Stimulated activated CD4-positive, alpha-beta T cell treated with anti-CD3 and anti-CD28 coated beads, Interleukin-15, amount 100 ng/mL, for 24 hours (primary cell): ENCODE measurements at regions not wholly inside any gene's neighbourhood (a gene's known extent, or its start where the extent isn't known, plus 50 kb on each side); places are given as distances from the start of the nearest gene placed in this dataset.

Experiments used
- DNase-seq: peaks from one replicate; pipeline ENCODE4 v3.0.0-alpha.2; 2020

DNA sequence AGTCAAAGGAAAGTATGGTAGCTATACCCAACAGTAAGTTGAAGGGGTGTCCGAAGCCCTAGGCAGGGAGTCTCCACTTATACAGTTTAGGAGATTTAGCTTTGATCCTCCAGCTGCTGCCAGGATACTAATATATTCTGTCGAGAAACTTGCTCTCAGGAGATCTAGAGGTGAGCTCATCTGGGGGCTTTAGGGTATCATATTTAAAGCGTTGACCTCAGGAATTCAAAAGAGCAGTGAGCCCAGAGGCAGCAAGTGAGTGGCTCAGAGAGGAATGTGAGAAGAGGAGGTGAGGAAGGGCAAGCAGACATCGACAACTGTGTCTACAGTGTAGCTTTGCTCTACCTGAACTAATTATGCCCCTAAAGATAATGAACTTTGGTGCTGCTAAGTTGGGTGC lies 245.1 kb upstream of the LRTM1 start:
- DNase-seq = no peak

DNA sequence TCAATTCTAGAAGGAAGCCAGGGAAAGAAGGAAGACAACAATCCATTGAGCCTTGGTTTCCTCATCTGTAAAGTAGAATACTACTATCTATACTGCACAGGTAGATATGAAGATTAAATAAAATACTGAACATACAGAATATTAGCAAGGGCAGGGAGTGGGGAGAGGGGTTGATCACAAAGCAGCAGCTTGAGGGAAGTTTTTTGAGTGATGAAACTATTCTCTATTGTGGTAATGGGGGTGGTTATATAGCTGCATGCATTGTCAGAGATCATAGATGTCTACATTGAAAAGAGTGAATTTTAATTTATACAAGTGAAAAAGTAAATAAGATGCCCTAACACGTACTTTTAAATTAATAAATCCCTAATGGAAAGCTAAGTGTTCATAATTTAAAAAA lies 242.6 kb upstream of the LRTM1 start:
- no peak for DNase-seq

DNA sequence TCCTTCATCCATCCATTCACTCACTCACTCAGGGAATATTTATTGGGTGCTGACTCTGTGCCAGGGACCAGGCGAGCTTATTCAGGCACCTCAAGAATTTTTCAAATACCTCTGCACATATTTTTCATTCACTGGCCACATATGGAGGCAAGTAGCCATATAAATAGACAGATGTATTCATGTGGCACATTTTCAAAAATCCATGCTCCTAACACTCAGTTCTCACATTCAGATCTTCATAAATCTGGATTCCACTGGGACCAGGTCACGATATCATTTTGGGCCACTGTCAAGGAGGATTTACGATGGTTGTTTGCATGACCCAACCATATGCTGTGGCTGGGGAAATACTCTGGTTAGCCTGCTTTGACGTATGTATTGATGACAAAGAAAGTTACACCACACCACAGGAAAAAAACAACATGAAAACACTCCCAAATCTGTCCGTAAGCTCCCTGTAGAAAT lies 241.8 kb upstream of the LRTM1 start:
- no peak for DNase-seq

DNA sequence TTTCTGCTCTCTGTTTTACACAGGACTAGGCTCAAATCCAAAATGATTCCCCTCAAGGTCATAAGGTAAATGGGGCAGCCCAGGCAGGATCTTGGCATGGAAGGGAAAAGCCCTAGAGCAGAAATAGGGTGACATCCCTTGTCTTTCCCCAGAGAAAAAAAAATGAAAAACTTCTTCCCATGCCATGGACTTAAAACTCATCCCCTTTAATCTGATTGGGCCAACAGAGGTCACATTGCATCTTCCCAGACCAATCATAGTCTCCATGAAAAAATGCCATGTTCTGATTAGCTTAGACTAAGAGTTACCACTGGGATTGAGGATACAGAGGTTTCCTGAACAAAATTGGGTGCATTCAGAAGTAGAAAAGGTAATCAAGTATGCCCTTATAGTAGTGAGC lies 241.3 kb upstream of the LRTM1 start:
- no peak for DNase-seq

DNA sequence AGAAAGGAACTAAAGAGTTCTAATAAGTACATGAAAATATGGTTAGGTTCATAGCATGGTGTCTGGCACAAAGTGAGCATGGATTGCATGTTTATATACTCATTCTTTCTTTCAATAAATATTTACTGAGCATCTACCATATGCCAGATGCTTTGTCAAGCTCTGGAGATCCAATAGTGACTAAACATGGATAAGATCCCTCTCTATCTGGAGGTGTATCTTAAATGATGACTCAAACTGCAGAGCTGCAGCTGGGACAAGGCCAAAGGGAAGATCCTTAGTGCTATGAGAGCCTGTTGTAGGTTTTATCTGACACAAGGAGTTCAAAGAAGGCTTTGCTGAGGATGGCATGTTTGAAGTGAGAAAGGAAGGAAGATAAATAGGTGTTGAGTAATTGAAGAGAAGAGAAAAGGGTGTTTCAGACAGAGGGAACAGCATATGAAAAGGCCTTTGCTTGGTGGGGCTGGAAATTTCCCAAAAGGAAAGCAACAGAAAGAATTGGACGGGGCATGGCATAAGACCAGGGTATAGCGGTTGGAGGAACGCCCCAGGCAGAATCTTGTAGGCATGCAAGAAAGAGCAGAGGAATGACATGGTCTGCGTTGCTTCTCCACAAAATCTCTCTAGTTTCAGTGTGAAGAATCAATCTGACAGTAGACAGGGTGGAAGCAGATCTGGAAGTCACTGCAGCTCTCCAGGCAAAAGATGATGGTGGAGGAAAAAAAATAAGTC lies 239.9 kb upstream of the LRTM1 start:
- no peak for DNase-seq

DNA sequence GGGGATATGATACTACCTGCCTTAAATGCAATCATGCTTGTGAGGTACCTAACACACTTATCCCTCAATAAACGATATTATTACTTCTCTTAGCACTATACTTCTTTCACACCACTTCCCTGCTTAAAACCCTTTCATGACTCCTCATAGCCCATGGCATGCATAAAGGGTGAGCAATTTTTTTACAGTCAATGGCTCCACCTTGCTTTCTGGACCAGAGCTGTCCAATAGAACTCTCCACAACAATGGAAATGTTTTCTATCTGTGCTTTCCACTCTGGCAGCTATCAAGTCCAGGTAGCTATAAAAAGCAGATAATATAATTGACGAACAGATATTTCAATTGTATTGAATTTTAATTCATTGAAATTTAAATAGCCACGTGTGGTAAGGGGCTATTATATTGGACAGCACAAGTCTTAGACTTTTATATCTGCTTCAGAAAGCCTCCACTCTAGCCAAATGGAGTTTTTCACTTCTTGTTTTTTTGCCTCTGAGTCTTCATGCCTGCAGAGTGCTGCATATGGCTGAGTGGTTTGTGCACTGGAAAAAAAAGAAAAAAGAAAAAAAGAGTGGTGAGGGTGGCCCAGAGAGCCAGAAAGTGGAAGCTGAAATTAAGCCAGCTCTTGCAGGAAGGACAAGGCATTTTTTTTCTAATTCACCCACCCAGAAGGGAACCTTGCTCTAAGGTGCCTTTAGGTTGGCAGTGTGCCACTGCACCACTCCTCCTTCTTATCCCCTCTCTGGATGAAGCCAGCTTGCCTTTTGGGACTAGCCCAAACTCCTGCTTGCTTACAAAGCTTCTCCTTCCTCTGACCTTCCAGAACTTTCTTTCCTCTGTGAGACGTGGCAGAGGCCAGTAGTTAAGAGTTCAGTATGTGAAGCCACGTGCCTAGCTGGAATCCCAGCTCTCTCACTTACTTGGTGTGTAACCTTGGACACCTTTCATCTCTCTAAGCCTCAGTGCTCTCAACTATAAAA lies 239.0 kb upstream of the LRTM1 start:
- no peak for DNase-seq

DNA sequence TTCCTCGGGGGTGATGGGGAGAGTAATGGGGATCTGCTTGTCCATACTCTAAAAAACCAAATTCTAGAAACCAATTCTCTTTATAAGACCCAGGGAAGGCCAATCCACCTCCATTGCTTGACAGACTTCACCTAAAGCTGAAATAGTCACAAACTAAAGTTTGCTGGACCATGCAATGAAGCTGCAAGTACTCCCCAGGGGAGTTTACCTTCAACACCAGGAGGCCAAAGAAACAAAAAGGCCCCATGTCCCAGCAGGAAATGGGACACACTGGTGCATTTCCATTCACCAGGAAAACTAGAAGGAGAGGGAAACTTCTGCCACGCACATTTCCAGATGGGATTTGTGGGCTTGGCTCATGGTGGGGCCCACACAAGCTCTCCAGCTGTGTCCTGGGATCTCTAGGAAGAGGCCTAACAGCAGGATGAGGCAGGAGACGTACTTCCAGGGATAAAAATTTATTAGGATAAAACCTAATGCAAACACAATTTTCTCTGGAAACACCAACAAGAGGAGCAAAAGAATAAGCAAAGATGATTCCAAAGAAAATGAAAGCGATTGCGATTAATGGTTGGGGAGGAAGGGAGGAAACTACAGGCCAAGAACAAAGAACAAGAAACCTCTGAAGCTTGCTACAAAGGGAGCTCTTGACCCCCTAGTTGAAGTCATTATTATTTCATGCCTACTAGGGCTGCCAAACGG lies 238.0 kb upstream of the LRTM1 start:
- DNase-seq = no peak

DNA sequence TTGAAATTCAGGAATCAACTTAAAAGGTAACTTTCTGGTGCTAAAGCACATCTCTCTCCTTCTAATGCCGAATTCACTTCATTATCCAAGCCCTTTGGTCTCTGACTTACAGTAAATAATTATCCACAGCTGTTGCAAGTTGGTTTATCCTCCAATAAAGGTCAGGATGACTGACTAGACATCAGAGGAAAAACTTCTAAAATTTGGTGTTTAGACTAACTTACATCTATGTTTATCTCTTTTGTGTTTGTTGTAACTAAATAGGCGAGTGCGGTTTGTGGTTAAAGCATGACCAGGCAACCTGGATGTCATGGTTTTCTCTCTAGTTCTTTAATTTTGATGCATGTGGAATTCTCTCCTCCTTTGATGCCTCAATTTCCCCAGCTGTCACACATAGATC lies 237.4 kb upstream of the LRTM1 start:
- DNase-seq = no peak

DNA sequence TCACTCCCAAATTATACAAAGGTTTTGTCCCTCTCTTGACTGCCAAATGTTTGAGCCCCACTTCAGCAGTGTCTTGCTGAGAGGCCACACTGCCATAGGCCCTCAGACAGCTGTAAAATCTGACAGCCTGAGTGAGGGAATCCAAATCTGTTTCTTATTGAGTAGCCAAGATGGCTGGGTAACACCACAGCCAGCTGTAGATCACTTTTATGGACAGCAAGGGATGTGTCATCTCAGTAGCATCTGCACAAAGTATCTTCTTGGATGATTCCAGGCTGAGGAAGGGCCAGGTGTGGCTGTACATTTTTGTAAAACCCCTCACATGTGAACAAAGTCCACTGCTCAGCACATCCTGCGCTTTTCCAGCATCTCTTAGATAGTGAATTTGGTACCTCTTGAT lies 237.0 kb upstream of the LRTM1 start:
- no peak for DNase-seq

DNA sequence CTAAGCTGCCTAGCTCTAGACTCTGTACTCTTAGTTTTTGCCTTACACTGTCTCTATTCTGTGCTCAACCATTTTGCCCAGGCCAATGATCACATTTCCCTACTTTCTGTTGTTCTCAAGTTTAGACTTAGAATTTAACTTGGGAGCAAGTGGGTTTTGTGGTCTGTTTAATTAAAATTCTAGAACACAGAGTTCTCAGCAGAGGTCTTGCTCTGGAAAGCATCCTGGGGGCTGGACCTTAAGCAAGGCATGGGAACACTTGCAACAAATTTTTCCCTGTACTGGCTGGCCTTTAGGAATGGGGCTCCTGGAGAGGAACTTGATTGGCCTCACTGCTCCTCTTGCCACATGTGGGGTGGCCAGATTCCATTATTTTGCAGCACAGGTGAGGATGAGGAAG lies 236.3 kb upstream of the LRTM1 start:
- DNase-seq = no peak

DNA sequence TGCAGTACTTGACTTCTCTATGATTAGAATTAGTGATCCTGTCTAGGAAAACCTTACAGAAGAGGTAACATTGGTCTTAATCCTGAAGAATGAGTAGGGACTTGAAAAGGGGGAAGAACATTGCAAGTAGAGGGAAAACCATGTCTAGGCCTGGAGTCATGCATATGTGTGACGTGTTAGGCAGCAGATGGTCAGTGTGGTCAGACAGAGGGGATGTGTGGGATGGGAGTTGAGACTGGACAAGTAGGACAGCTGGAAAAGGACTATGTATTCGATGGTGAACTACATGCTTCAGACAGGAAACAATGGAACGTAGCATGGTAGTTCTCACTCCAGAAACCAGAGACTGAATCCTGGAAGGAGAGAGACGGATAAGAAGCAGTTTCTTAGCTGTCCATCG lies 235.6 kb upstream of the LRTM1 start:
- DNase-seq = no peak

DNA sequence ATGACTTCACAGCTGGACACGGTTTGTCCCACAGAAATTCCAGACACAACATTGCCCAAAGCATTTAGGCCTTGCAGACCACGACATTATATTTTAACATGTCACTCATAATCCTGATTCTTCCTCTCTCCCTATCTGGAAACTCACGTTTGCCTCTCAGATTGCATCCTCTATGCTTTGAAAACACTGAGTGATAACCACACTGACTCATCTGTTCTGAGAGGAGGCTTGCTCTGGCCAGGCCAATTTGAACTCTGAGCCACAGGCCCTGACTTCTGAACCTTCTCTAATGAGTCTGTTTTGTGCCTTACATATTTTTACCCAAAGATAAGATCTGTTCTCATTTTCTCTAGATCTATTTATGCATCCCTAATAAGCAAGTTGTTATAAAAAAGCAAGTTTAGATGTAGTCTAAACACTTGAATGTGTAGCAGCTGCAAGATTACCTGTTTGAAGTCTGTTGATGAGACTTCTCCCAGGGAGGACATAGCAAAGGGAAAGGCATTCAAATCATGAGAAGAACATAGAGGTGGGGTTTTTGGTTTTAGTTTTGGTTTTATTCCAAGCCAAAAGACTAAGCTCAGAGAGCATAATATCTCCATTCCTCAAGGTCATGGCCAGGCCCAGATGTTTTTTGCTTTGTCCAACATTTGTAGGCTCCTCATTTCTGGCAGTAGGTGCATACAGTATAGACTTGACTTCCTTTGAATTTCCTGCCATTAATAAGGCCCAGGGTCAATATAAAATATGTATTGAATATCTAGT lies 234.4 kb upstream of the LRTM1 start:
- no peak for DNase-seq

DNA sequence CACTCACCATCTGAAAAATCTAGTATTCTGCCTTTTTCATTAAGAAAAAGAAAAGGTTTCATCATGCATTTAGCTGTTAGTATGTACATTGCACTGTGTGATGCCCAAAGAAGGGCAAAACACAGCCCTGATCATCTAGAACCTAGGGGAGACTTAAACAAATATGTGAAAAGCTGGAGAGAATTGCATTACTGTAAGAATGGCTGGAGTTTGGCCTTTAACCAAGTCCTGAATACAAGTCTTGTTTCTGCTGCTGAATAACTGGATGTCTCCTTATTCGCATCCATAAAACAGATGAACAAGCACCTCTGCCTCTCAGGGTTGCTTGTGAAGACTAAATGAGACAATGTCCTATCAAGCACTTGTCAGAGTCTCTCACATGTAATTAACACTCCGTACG lies 233.4 kb upstream of the LRTM1 start:
- DNase-seq = no peak

DNA sequence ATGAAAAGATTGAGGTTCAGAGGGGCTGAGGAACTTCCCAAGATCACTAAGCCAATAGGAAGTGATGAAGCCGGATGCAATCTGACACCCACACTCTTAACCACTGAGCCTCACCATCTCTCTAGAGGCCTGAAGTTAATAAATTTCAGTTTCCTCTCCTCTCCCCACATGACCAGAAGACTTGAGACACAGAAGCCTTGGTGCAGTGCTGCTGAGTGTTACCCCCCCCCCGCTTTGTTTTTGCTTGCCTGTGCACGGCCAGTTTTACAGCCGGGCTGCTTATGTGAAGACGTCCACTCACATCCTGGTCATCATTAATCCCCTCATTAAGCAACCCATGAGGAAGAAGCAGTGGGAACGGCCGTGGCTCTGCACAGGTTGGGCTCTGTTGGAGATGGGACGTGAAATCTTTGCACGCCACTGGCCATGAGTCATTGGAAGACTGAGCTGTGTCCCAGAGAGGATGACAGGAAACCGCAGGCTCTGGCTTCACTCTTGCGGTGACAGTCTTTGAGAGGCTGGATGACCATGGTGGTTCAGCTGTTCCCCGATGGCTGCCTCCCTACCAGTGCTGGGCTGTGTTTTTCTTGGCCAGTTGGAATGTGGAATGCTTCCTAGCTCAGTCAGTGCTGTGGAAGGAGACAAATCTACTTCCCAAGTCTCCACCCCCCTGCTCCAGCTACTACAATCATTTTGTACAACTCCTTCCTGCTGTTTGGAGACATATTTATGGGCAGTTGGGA lies 232.6 kb upstream of the LRTM1 start:
- DNase-seq = no peak

DNA sequence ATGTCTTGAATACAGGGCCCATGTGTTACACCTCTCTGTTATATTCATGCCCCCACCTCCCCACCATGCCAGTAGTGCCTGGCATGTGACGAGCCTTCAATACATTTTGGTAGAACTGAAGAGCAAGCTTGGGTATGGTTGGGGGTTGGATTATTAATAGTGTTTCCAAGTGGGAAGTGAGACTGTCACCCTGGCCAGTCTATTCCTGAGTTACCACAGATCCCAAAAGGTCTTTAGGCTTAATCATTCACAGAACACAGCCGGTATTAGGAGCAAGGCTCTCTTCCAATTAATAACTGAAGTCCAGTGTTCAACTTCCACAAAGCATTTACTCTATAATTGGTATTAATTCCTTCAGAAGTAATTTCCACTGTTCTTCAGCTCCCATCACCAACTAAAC lies 231.9 kb upstream of the LRTM1 start:
- DNase-seq = no peak

DNA sequence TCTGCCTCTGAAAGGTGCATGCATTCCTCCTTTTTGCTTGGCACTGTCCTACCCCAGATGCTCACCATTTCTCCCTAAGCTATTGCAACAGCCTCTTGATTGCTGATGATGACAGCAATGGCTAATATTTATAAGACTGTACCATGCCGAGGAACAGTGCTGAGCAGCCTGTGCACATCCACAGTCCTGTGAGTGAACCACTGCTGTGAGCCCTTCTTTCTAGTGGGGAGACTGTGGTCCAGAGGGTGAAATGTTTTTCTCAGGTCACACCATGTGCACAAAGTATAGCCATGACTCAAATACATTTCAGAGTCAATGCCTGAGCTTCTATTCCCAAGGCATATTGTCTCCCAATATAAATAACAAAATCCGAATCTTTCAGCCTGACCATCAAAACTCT lies 231.2 kb upstream of the LRTM1 start:
- no peak for DNase-seq

DNA sequence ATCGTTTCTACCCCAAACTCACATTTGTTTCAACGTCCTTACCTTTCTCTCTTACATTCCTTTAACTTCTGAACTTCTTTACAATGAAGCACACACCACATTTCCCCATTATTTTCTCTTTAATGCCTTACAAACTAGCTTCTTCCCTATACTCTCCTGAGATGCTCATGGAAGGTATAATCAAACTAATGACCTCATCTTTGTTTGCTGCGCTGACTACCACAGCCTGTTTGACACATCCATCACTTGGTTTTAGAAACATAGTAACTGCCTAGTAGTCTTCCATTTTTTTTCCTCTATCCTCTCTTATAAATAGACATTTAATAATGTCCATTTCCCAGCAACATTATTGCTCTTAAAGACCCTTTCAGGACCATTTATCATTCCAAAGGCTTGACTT lies 230.5 kb upstream of the LRTM1 start:
- DNase-seq = no peak

DNA sequence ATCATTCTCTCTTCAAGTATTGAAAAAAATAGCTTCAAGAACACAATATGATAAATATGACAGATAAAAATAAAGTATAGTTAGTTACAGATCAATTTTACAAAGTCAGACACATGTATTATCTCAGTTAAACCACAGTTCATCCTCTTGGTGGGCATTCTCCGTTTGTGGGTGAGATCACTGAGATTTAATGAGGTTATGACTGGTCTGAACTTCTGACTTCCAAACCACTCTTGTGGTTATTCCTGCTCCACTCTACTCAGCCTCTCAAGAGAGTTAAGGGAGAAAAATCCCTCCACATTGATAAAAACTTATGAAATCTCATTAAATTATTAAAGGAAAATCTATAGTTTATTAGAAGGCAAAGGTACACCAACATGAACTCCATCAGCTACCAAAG lies 229.9 kb upstream of the LRTM1 start:
- no peak for DNase-seq

DNA sequence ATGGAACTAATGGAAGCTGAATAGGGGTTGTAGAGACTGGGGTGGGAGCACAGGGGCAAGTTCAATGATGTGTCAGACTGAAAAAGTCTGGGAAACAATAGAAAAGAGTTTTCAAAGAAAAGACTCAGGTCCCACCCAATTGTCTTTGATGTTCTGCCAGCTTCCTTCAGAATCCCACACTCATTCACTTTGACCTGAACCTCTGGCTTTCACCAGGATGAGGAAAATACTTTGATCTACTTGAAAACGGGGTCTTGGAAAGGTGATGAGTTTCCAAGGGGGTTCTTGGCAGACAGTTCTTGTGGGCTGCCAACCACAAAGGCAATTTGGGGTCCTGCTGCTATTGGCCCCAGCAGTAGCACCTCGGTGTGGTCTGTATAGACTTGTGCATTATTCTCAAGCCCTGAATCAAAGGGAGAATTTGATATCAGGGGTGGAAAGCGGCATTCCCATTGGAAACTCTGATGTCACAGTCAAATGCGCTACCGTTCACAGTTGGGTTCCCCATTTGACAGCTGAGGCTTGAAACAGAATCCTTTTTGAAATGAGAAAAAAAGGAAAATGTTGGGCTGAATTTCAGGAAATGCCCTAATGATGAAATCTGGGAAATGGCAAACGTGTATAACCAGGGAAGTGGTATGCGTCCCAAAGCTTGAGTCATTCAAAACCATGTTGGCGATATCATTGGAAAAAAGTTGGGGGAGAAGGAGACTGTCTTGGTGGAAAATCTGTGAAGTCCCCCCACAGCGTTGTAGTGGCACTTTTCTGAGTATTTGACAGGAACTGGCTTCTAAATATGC lies 229.2 kb upstream of the LRTM1 start:
- no peak for DNase-seq

DNA sequence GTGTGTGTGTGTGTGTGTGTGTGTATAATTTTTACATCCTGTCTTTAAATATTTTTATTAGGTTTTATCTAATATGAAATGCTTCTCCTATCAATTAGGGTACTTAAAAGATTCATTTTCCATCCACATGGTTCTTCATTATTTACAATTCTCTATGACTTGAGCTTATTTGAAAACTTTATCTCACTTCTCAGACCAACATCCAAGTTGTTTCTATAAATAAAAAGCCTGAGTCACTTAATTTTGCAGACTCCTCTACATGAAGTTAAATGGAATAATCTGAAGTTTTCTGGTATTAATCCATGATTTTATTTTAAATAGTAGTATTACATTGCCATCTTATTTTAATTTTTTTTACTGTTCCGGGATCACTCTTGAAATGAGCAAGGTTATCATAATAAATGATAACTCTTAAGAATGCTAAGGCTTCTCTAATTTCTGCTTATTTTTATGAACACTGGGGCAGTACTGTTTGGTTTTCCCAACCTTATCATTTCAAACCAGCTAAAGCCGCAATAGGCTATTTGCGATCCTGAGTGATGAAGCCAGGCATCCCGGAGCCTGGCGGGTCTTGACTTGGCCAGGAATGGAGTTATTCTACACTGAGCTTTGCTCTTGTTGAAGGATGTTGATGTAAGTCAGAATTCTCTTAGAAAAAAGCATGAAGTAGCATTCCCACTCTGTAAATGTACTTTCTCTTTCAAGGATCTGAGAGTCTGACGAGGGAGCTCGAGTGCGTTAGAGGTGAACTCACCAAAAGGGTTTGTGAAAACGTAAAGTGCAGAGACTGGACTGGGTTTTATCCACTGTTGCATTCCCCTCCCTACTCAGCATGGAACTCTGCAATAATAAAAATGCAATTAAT lies 220.2 kb upstream of the LRTM1 start:
- DNase-seq = no peak
